HL-60 (cell line): ENCODE measurements at regions not wholly inside any gene's neighbourhood (a gene's known extent, or its start where the extent isn't known, plus 50 kb on each side); places are given as distances from the start of the nearest gene placed in this dataset.

Experiments
- CTCF ChIP-seq: IDR thresholded peaks from one replicate; pipeline ENCODE4 v1.5.1; 2011; ENCODE audit warnings: low read length, control low read depth, inconsistent platforms; ENCODE audit not compliant: insufficient read depth
- REST ChIP-seq: IDR thresholded peaks from 2 replicates; pipeline ENCODE4 v1.6.1; 2012; ENCODE audit warnings: low read depth; ENCODE audit not compliant: insufficient replicate concordance

GRCh38 chr2:101617188-101617587 lies 80.3 kb upstream of the MAP4K4 start:
- TF ChIP-seq CTCF (no peak), REST (no peak)
